ENCODE measurements at regions not wholly inside any gene's neighbourhood (a gene's known extent, or its start where the extent isn't known, plus 50 kb on each side); places are given as distances from the start of the nearest gene placed in this dataset.

GRCh38 chr5:112653638-112654205 is 84.0 kb upstream of the APC start:
- ChIA-PET CTCF (no interaction called here), POLR2A (no interaction called here)
- TF ChIP-seq CTCF (IDR thresholded peaks at IDR 0.05; ENCODE audit: insufficient read depth, low read length, missing control alignments): no peak
- no peak overlapping the region for H3K4me3 ChIP-seq (ENCODE audit: low read depth, low read length)
- no peak for DNase-seq (ENCODE audit: low read depth, low spot score)

- no peak for DNase-seq (ENCODE audit: low read depth, low spot score)
- ChIA-PET CTCF (no interaction called here), POLR2A (no interaction called here)
- no peak overlapping the region for H3K4me3 ChIP-seq (ENCODE audit: low read depth, low read length)
- TF ChIP-seq CTCF (IDR thresholded peaks at IDR 0.05; ENCODE audit: insufficient read depth, low read length, missing control alignments): no peak
Observed at GRCh38 chr5:112655513-112655912, 82.2 kb upstream of the APC start.

GRCh38 chr5:112656451-112656850 is 81.2 kb upstream of the APC start:
- no peak overlapping the region for H3K4me3 ChIP-seq (ENCODE audit: low read depth, low read length)
- DNase-seq (ENCODE audit: low read depth, low spot score): no peak
- POLR2A ChIA-PET: no interaction called here
- CTCF ChIA-PET: no interaction called here
- no peak for TF ChIP-seq CTCF (IDR thresholded peaks at IDR 0.05; ENCODE audit: insufficient read depth, low read length, missing control alignments)

GRCh38 chr5:112657804-112658203 is 79.9 kb upstream of the APC start:
- ChIA-PET POLR2A (no interaction called here), CTCF (no interaction called here)
- no peak for DNase-seq (ENCODE audit: low read depth, low spot score)
- no peak for TF ChIP-seq CTCF (IDR thresholded peaks at IDR 0.05; ENCODE audit: insufficient read depth, low read length, missing control alignments)
- H3K4me3 ChIP-seq (ENCODE audit: low read depth, low read length): no peak overlapping the region

- CTCF ChIA-PET: no interaction called here
- TF ChIP-seq CTCF (IDR thresholded peaks at IDR 0.05; ENCODE audit: insufficient read depth, low read length, missing control alignments): no peak
- POLR2A ChIA-PET: no interaction called here
- DNase-seq (ENCODE audit: low read depth, low spot score): no peak
- H3K4me3 ChIP-seq (ENCODE audit: low read depth, low read length): no peak overlapping the region
Observed at GRCh38 chr5:112660359-112660758, 77.3 kb upstream of the APC start.

- CTCF ChIA-PET: no interaction called here
- POLR2A ChIA-PET: no interaction called here
Observed at GRCh38 chr5:112663146-112663545, 74.5 kb upstream of the APC start.

More at GRCh38 chr5:112663146-112663545, 74.5 kb upstream of the APC start:
- no peak for TF ChIP-seq CTCF (IDR thresholded peaks at IDR 0.05; ENCODE audit: insufficient read depth, low read length, missing control alignments)
- no peak overlapping the region for H3K4me3 ChIP-seq (ENCODE audit: low read depth, low read length)
- no peak for DNase-seq (ENCODE audit: low read depth, low spot score)
